Right lobe of liver (tissue), 6 donors: ENCODE measurements at regions not wholly inside any gene's neighbourhood (a gene's known extent, or its start where the extent isn't known, plus 50 kb on each side); places are given as distances from the start of the nearest gene placed in this dataset.

Source experiments
- ATAC-seq, 4 donors: fragments of 200-7000 bp; cut with Tn5 transposase; one replicate each; pipeline ENCODE4 v1.9.1; 2020; ENCODE audit warnings: mild to moderate bottlenecking in 4 of 4, moderate library complexity in 4 of 4
- DNase-seq, 3 donors: peaks; one replicate each; pipeline ENCODE4 v3.0.0-alpha.2; 2020
- H3K27ac ChIP-seq, 3 donors: fragments of 200-600 bp; one replicate each; pipeline ENCODE4 v1.8.0; 2022
- H3K27me3 ChIP-seq, 2 donors: fragments of 200-600 bp; one replicate each; pipeline ENCODE4 v1.8.0; 2022
- H3K36me3 ChIP-seq, 4 donors: fragments of 200-600 bp; sonication (generic) in 1 of 4; one replicate each; pipeline versions ENCODE4 v1.5.1 to v1.8.0; 2017 to 2022; ENCODE audit warnings: control low read depth in 1 of 4
- H3K4me1 ChIP-seq, 4 donors: fragments of 200-600 bp; sonication (generic) in 1 of 4; one replicate each; pipeline versions ENCODE4 v1.5.1 to v1.8.0; 2017 to 2022; ENCODE audit warnings: control low read depth in 1 of 4
- H3K4me3 ChIP-seq, 3 donors: fragments of 200-600 bp; one replicate each; pipeline ENCODE4 v1.8.0; 2022
- H3K9me3 ChIP-seq, 4 donors: fragments of 200-600 bp; sonication (generic) in 1 of 4; one replicate each; pipeline versions ENCODE4 v1.5.1 to v1.8.0; 2017 to 2022; ENCODE audit warnings: control low read depth in 1 of 4
- POLR2A ChIP-seq: fragments of 450-650 bp; IDR thresholded peaks from one replicate; pipeline ENCODE4 v1.6.1; 2017; ENCODE audit warnings: antibody characterized with exemption, mild to moderate bottlenecking
- WGBS: methylation state at CpG from one replicate; pipeline ENCODE4 v1.1.6; 2018; ENCODE audit warnings: low coverage, low lambda C conversion rate; ENCODE audit not compliant: insufficient coverage; ENCODE audit errors: missing lambda C conversion rate; 5-methylcytosine and 5-hydroxymethylcytosine counted together
- intact Hi-C, 2 donors: fragments of 100-400 bp; cut with DNase I; formaldehyde crosslinking; loops; one replicate each; pipeline versions ENCODE4 v1.11.2 to v1.14.1; 2022
- TF ChIP-seq, protein P1 (sequence below), 4 donors: fragments of 200-600 bp in 3 of 4; fragments of 450-650 bp in 1 of 4; IDR thresholded peaks; one replicate each; pipeline versions ENCODE4 v1.5.1 to v1.8.0; 2016 to 2022; ENCODE audit warnings: antibody characterized with exemption in 4 of 4, mild to moderate bottlenecking in 2 of 4
- donor health status: DM: no; HTN: yes; CAD: no.
- donor health status: DM: no; HTN: no; CAD: no.
- donor health status: DM: no; HTN: no; CAD: no.
- donor health status: DM: no; HTN: yes; CAD: no.
- donor health status: DM: no; HTN: yes; CAD: no.

DNA sequence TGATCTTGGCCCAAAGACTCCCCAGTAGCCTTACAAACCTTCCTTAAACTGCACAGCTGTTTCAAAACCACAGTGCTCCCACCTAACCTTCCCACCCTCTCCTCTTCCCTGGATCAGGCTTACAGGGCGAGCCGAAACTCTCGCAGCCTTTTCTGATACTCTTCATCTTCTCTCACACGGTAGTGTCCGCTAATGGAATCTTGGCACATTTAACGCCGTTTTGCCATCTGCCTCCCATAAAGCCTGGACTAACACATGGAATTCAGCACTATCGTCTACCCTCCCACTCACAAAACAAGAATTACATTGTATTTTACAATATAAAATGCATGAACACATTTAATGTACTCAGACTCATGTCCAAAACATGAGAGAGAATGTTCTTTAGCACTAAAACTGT lies 135.9 kb downstream of the RAP2A start:
- no peak overlapping the region for H3K27ac ChIP-seq
- no peak overlapping the region for H3K4me3 ChIP-seq
- H3K4me1 ChIP-seq: no peaks in the 10 kb centered on the region
- TF ChIP-seq, protein P1, sequence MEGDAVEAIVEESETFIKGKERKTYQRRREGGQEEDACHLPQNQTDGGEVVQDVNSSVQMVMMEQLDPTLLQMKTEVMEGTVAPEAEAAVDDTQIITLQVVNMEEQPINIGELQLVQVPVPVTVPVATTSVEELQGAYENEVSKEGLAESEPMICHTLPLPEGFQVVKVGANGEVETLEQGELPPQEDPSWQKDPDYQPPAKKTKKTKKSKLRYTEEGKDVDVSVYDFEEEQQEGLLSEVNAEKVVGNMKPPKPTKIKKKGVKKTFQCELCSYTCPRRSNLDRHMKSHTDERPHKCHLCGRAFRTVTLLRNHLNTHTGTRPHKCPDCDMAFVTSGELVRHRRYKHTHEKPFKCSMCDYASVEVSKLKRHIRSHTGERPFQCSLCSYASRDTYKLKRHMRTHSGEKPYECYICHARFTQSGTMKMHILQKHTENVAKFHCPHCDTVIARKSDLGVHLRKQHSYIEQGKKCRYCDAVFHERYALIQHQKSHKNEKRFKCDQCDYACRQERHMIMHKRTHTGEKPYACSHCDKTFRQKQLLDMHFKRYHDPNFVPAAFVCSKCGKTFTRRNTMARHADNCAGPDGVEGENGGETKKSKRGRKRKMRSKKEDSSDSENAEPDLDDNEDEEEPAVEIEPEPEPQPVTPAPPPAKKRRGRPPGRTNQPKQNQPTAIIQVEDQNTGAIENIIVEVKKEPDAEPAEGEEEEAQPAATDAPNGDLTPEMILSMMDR (IDR thresholded peaks at IDR 0.05): no peak
- no peak for TF ChIP-seq POLR2A
- ATAC-seq: no peak
- DNase-seq: no peak
- intact Hi-C loops: no loop called here
- no peaks in the 10 kb centered on the region for H3K27me3 ChIP-seq
- 89% methylated on average over 8 of the region's 8 CpGs for WGBS
- no peaks in the 10 kb centered on the region for H3K9me3 ChIP-seq
- no peaks in the 10 kb centered on the region for H3K36me3 ChIP-seq

- H3K4me3 ChIP-seq: no peak overlapping the region
- H3K36me3 ChIP-seq: no peaks in the 10 kb centered on the region
- TF ChIP-seq POLR2A: no peak
- TF ChIP-seq, protein P1 (IDR thresholded peaks at IDR 0.05): no peak
- WGBS: 78% methylated on average over 3 of the region's 3 CpGs
- H3K4me1 ChIP-seq: no peaks in the 10 kb centered on the region
- H3K27ac ChIP-seq: no peak overlapping the region
- no peaks in the 10 kb centered on the region for H3K9me3 ChIP-seq
- intact Hi-C loops: no loop called here
- ATAC-seq (peak in 2 of 4 donors; percentile 13 to 25), DNase-seq (no peak)
- H3K27me3 ChIP-seq: no peaks in the 10 kb centered on the region
These were observed 136.5 kb downstream of the RAP2A start for GRCh38 chr13:97570442-97570841.

DNA sequence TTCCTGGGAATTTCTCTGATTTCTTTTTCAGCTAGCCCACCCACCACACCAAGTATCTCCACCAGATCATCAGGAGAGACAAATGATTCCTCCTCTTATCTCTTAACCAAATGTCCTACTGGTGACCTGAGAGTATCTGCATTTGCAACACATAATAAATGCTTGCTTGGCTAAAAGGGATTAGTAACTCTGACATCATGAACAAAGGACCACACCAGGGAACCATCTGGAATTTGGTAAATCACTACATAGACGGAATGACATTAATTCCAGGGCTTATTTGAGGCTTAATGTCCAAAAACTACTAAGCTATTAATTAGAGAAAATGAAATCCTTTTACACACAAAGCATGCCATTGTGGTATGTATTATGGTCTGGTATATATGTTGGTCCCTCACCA lies 139.0 kb downstream of the RAP2A start:
- WGBS: 92% methylated on average over 1 of the region's 1 CpG
- DNase-seq (no peak), ATAC-seq (no peak)
- H3K27ac ChIP-seq: no peak overlapping the region
- H3K4me1 ChIP-seq: no peaks in the 10 kb centered on the region
- TF ChIP-seq POLR2A: no peak
- TF ChIP-seq, protein P1 (IDR thresholded peaks at IDR 0.05): no peak
- H3K27me3 ChIP-seq: no peaks in the 10 kb centered on the region
- no peaks in the 10 kb centered on the region for H3K36me3 ChIP-seq
- intact Hi-C loops: no loop called here
- no peak overlapping the region for H3K4me3 ChIP-seq
- H3K9me3 ChIP-seq: no peaks in the 10 kb centered on the region

GRCh38 chr13:97574926-97575325 lies 141.0 kb downstream of the RAP2A start:
- intact Hi-C loops: no loop called here
- Histone ChIP-seq H3K27ac (no peak overlapping the region), H3K9me3 (no peaks in the 10 kb centered on the region), H3K4me3 (no peak overlapping the region), H3K27me3 (no peaks in the 10 kb centered on the region), H3K4me1 (no peaks in the 10 kb centered on the region), H3K36me3 (no peaks in the 10 kb centered on the region)
- TF ChIP-seq, protein P1 (IDR thresholded peaks at IDR 0.05): peak; percentile 5 to 35 (median 15)
- no peak for TF ChIP-seq POLR2A
- 33% methylated on average over 4 of the region's 5 CpGs for WGBS
- ATAC-seq (peak in 3 of 4 donors; percentile 24 to 51 (median 41)), DNase-seq (no peak)

DNA sequence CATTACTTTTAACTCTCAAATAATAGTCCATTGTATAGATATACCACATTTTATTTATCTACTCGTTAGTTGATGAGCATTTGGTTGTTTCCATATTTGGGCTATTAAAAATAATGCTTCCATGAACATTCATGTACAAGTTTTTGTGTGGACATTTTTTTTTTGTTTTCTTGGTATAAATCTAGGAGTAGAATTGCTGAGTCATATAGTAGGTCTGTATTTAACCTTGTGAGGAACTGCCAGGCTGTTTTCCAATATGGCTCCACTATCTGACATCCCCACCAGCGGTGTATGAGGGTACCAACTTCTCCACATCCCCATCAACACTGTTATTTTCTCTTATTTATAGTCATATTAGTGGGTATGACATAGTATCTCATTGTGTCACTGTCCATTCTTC lies 143.1 kb downstream of the RAP2A start:
- WGBS: 72% methylated on average over 2 of the region's 2 CpGs
- no peaks in the 10 kb centered on the region for H3K36me3 ChIP-seq
- intact Hi-C loops: no loop called here
- no peak overlapping the region for H3K27ac ChIP-seq
- DNase-seq: no peak
- no peak for ATAC-seq
- H3K4me1 ChIP-seq: peaks cover 0 to 10% (median 2%) of the 10 kb centered on the region in 4 donors
- no peaks in the 10 kb centered on the region for H3K27me3 ChIP-seq
- no peak overlapping the region for H3K4me3 ChIP-seq
- no peaks in the 10 kb centered on the region for H3K9me3 ChIP-seq
- TF ChIP-seq POLR2A: no peak
- TF ChIP-seq, protein P1 (IDR thresholded peaks at IDR 0.05): no peak
